ENCODE measurements at regions not wholly inside any gene's neighbourhood (a gene's known extent, or its start where the extent isn't known, plus 50 kb on each side); places are given as distances from the start of the nearest gene placed in this dataset.

- FAIRE-seq: no peak
Observed at GRCh38 chr2:64908406-64908805, 80.8 kb upstream of the SLC1A4 start.

More at GRCh38 chr2:64908406-64908805, 80.8 kb upstream of the SLC1A4 start:
- Histone ChIP-seq H3K4me3 (ENCODE audit: extremely low read depth in 1 of 4, insufficient read depth in 2 of 4, low read depth in 3 of 4, low read length in 4 of 4) (no peak overlapping the region), H3K79me2 (ENCODE audit: control insufficient read depth in 1 of 2, insufficient read depth in 2 of 2, low read length in 2 of 2) (no peaks in the 10 kb centered on the region), H4K91ac (replicated peaks; ENCODE audit: insufficient read length, low read length) (no peak overlapping the region), H3K27me3 (replicated peaks in 1 of 4; ENCODE audit: control insufficient read depth in 3 of 4, extremely low read depth in 1 of 4, insufficient read depth in 3 of 4, low read length in 3 of 4) (no peaks in the 10 kb centered on the region; a peak in 1 of 7 replicates), H4K8ac (ENCODE audit: extremely low read depth, insufficient read depth, low read length) (no peak overlapping the region), H3K56ac (replicated peaks; ENCODE audit: insufficient read length, low read depth, low read length) (no peak overlapping the region), H3K14ac (ENCODE audit: insufficient read length) (no peak overlapping the region), H3K9me3 (ENCODE audit: insufficient read depth in 2 of 2, low read depth in 1 of 2, low read length in 1 of 2) (no peaks in the 10 kb centered on the region), H3K23me2 (ENCODE audit: low read depth, low read length) (no peaks in the 10 kb centered on the region), H3K9ac (replicated peaks in 1 of 4; ENCODE audit: extremely low read depth in 1 of 4, low read depth in 3 of 4, low read length in 3 of 4) (no peak overlapping the region), H2BK15ac (ENCODE audit: low read length) (no peak overlapping the region; the same call in 1 of the 2 replicates), H4K20me1 (replicated peaks in 1 of 2; ENCODE audit: control insufficient read depth in 1 of 2, insufficient read depth in 2 of 2, low read length in 2 of 2) (no peaks in the 10 kb centered on the region), H3K36me3 (ENCODE audit: control insufficient read depth in 2 of 4, insufficient read depth in 4 of 4, low read length in 3 of 4) (no peaks in the 10 kb centered on the region), H3K4me1 (replicated peaks in 1 of 4; ENCODE audit: control insufficient read depth in 3 of 4, insufficient read depth in 4 of 4, low read length in 3 of 4) (peaks cover 0 to 5% (median 0%) of the 10 kb centered on the region in 4 experiments; a peak in 2 of 7 replicates), H2AFZ (ENCODE audit: low read length) (no peak overlapping the region), H2BK20ac (ENCODE audit: low read length) (no peak overlapping the region), H3K79me1 (ENCODE audit: low read depth, low read length) (no peaks in the 10 kb centered on the region), H3K27ac (ENCODE audit: low read depth, low read length) (no peak overlapping the region), H2AK5ac (ENCODE audit: low read depth, low read length) (no peak overlapping the region), H4K5ac (ENCODE audit: insufficient read length, low read depth, low read length) (no peak overlapping the region), H2BK5ac (ENCODE audit: low read depth, low read length) (no peak overlapping the region), H2BK12ac (ENCODE audit: low read depth, low read length) (no peak overlapping the region), H3K23ac (ENCODE audit: insufficient read length) (no peak overlapping the region), H2BK120ac (replicated peaks; ENCODE audit: low read depth, low read length) (no peak overlapping the region), H3K4ac (replicated peaks; ENCODE audit: insufficient read length, low read depth, low read length) (no peak overlapping the region), H3K4me2 (ENCODE audit: insufficient read depth in 1 of 2, low read depth in 2 of 2, low read length in 2 of 2) (no peak overlapping the region), H3K18ac (ENCODE audit: extremely low read depth, low read length) (no peak overlapping the region)
- DNase-seq (ENCODE audit: low read depth in 1 of 2, low spot score in 2 of 2): no peak
- ChIA-PET POLR2A (ENCODE audit: partially characterized antibody) (no interaction called here), CTCF (ENCODE audit: partially characterized antibody) (interaction anchor here (0.6 to 7.3 kb wide), 4 partner anchors 9 to 164 kb away, joined by 3 to 64 read pairs (median 4); no protein-coding TSS in a partner anchor)
- WGBS, 2 experiments (ENCODE audit: extremely low coverage in 1 of 2, insufficient coverage in 1 of 2, insufficient read length in 1 of 2, insufficient replicate concordance in 2 of 2, low coverage in 1 of 2, low lambda C conversion rate in 2 of 2, missing lambda C conversion rate in 1 of 2): 100% methylated on average over 2 of the region's 2 CpGs; no CpG with 5 or more reads in 1 of the 2 experiments
- TF ChIP-seq CHD1 (IDR thresholded peaks at IDR 0.05; ENCODE audit: low read depth, low read length) (no peak), SAP30 (IDR thresholded peaks at IDR 0.05; ENCODE audit: insufficient read depth, insufficient replicate concordance, low read length) (no peak), POLR2A (IDR thresholded peaks at IDR 0.05; ENCODE audit: control extremely low read depth in 1 of 2, low read depth in 2 of 2, low read length in 2 of 2) (no peak), NRF1 (IDR thresholded peaks at IDR 0.05; ENCODE audit: low read depth, low read length) (no peak), RNF2 (IDR thresholded peaks at IDR 0.05; ENCODE audit: borderline replicate concordance, low read depth, low read length, missing control alignments, poor library complexity, severe bottlenecking) (no peak), NANOG (IDR thresholded peaks at IDR 0.05; ENCODE audit: insufficient read depth, low read depth, low read length, poor library complexity, severe bottlenecking) (no peak)

Data from H1 (cell line).